SK-N-SH (cell line): ENCODE measurements at regions not wholly inside any gene's neighbourhood (a gene's known extent, or its start where the extent isn't known, plus 50 kb on each side); places are given as distances from the start of the nearest gene placed in this dataset.

Experiments used
- CTCF ChIP-seq: fragments of 200-600 bp; sonication (generic); IDR thresholded peaks from 2 replicates; pipeline ENCODE4 v1.6.1; 2017; ENCODE audit warnings: antibody characterized with exemption, mild to moderate bottlenecking, moderate library complexity
- FOXJ3 ChIP-seq: sonication (generic); formaldehyde crosslinking; IDR thresholded peaks from 2 replicates; pipeline ENCODE4 v1.5.1; 2020; ENCODE audit warnings: mild to moderate bottlenecking, missing genetic modification reagents
- FOXM1 ChIP-seq: IDR thresholded peaks from 2 replicates; pipeline ENCODE4 v1.4.0; 2012; ENCODE audit warnings: low read depth, mild to moderate bottlenecking
- GATA2 ChIP-seq: sonication (generic); formaldehyde crosslinking; IDR thresholded peaks from 2 replicates; pipeline ENCODE4 v1.5.0; 2020; ENCODE audit warnings: mild to moderate bottlenecking, missing genetic modification reagents
- IRF3 ChIP-seq: fragments of 150-350 bp; IDR thresholded peaks from 2 replicates; pipeline ENCODE4 v1.6.1; 2016; ENCODE audit warnings: mild to moderate bottlenecking, low read depth, low read length
- JUND ChIP-seq: IDR thresholded peaks from 2 replicates; pipeline ENCODE4 v1.4.0; 2012
- MAX ChIP-seq: IDR thresholded peaks from 2 replicates; pipeline ENCODE4 v1.4.0; 2012; ENCODE audit warnings: low read depth
- NFIC ChIP-seq: IDR thresholded peaks from 2 replicates; pipeline ENCODE4 v1.4.0; 2012; ENCODE audit warnings: borderline replicate concordance
- PBX3 ChIP-seq: IDR thresholded peaks from 2 replicates; pipeline ENCODE4; 2012
- RFX5 ChIP-seq: IDR thresholded peaks from 2 replicates; pipeline ENCODE4 v1.6.1; 2012; ENCODE audit warnings: mild to moderate bottlenecking, improper control_type of control experiment, low read length
- YY1 ChIP-seq: IDR thresholded peaks from 2 replicates; pipeline ENCODE4 v1.4.0; 2012; ENCODE audit warnings: low read depth, mild to moderate bottlenecking
- ZBTB33 ChIP-seq: IDR thresholded peaks from 2 replicates; pipeline ENCODE4 v1.4.0; 2012; ENCODE audit warnings: low read depth, borderline replicate concordance

GRCh38 chr12:28946361-28946760 is 202.7 kb upstream of the FAR2 start:
- TF ChIP-seq CTCF (no peak), NFIC (no peak), ZBTB33 (no peak), JUND (no peak), IRF3 (no peak), RFX5 (no peak), FOXJ3 (CRISPR knock-in tag) (no peak), GATA2 (CRISPR knock-in tag) (no peak), MAX (no peak), YY1 (no peak), PBX3 (no peak), FOXM1 (no peak)
